ENCODE measurements at regions not wholly inside any gene's neighbourhood (a gene's known extent, or its start where the extent isn't known, plus 50 kb on each side); places are given as distances from the start of the nearest gene placed in this dataset.

DNA sequence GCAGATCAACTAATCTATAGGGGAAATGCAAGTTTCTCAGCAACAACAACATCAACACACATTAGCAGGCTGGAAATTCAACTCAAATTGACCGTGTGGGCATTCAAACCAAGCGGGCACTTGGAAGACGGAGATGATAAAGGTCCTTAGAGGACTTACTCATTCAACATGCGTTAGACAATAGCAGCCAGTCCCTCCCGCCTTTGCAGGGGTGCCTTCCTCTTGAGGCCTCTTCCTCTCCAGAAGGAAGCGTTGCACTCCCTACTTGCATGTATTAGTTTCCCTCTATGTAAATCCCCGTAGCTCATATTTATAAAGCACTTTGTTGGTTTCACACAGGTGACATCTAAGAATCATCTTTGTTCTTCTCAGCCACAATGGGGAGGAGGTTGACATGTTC is 300.8 kb upstream of the STXBP5 start:
- no peak for DNase-seq (ENCODE audit: low read depth)

DNA sequence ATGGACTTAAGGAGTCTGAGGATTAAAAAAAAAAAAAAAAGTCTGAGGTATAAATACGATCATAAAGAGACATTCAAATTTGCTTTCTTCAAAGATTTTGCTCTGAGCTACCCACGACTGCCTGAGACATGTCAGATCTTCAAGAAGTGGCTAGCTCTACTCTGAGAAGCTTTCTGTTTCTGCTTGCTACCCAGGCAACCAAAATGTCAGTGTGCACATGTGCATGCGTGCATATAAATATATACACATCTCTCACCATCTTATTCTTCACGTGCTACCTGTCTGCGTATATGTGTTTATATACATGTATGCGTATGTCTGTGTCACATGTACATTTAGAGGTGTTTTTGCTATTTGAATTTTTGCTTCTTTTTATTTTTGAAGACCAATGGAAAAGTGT is 299.6 kb upstream of the STXBP5 start:
- DNase-seq (ENCODE audit: low read depth), result no peak

DNA sequence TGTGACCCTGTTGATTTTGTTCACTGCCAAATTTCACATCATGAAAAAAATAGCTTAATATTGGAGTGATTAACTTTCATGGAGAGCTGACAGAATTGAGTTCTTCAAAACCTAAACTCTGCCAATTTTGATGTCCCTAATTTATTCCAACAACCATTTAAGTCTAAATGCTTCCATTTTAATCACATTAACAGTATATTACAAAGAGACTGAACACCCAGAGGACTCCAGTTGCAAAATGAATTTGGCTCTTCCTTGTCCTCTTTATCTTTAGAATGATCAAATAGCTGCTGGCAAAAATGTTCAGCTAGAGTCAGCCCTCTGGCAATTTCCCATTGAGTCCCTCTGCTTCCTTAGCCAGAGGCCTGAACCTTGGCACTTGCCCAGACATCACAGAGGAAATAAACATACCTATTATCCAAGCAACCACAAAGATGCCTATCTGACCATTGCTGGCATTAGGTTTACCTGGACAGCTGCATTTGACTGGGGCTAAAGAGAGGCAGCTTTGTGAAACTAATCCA is 299.0 kb upstream of the STXBP5 start:
- no peak for DNase-seq (ENCODE audit: low read depth)

DNA sequence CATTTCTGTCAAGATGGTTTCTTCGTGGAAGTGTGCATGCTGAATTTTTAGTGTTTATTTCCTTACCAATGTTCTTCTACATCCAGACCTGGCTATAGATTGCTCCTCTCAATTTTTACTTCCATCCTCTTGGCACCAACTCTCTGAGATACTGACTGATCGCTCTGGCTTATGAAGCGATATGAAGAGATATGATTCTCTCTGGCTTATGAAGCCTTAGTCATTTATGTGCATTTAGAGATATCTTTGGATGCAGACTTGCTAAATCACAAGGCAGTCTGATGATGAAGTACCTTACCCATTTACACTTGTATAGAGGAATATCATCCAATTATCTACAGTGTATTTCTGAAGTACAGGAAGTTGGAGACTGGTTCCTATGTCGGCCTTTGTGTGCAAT is 295.4 kb upstream of the STXBP5 start:
- no peak for DNase-seq (ENCODE audit: low read depth)

DNA sequence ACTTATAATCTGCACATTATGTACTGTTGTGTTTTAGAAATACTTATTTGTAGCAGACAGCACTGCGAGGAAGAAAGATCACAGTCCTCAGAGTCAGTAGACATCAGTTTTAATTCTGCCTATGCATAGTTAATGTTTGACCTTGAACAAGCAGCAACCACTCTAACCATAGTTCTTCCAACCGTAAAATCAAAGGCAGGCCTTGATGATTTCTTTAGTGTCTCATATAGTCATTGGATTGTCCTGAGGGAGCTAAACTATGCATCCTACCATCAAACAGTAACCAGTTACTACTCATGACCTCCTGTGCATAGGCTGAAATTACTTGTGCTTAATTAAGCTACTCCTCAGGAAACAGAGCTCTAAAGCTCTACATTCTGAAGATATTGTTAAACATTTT is 294.8 kb upstream of the STXBP5 start:
- DNase-seq (ENCODE audit: low read depth), result no peak

DNA sequence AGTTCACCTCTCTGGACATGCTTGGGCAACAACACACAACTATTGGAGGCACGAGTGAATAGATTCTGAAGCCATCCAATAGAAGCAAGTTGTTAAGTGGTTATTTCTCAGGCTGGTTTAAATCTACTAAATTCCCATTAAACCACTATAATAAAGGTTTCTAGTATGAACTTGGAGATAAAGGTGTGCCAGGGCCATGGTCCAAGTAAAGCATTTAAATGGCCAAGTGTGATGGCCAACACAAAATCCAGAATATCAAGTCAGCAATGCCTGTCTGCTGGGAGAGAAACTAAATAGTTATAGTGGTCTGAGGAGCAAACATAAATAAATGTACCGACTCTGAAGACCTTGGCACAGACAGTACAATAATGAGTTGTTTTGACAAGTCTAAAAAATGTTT is 294.3 kb upstream of the STXBP5 start:
- DNase-seq (ENCODE audit: low read depth), result no peak

DNA sequence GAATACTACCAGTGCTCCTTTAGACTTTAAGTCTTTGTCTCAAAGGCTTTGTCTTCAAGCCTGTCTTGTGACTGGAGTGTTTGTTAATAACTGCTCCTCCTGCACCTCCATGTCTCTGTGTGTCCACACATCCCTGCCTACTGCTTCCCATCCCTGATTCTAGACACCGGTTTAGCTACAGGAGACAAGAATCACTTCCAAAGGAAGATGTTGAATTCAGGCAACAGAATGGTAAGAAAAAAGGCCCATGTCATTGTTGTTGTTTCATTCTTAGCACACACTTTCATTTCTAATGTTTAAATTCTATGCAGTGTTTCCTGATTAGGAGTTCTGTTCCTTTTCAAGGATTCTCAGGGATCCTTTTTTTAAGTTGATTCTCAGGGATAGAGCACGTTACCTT is 293.6 kb upstream of the STXBP5 start:
- no peak for DNase-seq (ENCODE audit: low read depth)

DNA sequence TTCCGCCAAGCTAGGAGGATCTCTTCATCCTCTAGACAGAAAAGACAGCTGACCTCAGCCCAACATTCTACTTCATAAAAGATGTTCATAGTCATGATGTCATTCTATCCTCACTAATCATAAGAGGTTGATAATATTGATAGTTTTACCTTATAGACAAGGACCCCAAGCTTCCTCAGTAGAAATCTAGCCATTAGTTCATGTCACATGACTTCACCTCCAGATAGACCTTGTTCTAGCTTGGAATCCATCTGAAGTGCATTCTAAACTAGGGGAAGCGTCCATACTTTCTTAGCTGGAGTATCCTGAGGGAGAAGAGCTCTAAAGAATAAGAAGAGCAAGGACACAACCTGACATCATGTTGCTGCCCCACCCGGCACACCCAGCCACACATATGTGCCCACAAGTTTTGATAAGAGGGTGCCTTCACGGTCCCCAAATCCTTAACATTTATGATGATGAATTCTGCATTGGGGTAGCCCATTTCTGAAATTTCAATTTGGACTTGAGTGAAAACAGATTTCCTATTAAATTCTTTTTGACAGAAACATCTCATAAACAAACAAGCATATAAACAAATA is 292.5 kb upstream of the STXBP5 start:
- no peak for DNase-seq (ENCODE audit: low read depth)

DNA sequence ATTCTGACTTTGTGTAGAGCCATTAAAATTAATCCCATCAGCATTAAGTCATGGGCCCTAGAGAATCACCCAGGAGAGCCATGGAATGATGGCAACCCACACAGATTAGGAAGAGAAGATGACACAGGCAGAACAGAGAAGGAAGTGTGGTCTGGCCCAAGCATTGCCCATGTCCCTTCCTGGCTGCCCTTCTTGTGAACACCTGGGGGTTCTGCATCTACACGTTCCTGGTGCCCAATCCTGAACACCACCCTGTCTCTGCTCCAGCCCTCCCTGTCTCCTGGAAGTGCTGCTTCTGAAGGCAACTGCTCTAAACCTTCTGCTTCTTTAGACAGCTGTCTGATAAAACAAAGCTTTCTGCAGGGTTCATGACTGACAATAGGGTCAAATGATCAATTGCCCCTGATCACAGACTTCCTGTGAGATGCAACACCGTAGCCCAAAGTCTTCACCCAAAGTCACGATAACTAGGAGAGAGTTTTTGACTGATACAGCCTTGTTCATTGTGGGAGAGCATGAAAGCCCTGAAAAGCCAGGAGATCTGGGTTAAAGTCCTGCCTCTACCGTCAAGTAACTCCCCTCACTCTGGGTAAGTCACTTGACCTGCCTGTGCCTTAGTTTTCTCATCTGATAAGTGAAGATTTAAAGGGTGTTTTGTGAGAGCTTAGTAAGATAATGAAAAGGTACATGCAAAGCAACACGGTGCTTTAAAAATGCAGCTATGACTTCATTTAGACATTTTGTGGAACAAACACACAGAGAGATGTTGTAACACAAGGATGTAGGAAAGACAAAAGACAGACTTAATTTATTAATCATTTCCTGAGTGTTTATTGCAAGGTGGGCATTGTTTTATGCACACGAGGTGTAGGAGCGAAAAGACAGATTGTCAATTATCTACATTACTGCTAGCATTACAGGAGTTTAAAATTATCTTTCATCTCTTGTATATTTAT is 291.2 kb upstream of the STXBP5 start:
- no peak for DNase-seq (ENCODE audit: low read depth)

DNA sequence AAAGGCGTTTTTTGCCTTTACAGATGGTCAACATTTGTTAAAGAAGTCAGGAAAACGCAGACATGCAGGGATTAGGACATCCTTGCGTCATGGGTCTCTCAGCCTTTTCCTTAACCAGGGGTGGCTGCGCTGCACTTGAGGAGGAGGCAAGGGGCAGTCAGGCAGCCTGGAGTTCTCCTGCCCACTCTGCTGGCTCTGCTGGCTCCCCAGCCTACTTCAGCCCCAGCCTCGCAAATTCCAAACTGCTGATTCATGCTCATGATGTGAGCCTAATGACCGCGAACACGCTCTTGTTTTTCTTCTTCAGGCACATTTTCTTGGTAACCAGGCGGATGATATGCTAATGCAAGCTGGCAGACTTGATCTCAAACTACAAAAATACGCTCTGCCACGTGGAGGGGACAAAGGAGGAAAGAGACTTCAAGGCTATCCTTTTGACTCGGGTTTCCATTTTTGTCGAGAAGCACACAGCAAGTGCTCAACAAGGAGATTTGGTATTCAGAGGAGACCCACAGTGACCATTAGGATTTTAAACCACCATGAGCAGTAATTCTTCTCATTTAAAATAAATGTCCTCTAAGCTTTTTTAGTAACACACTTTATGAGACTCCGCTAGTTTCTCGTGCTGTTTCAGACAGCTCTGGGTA is 290.3 kb upstream of the STXBP5 start:
- DNase-seq (ENCODE audit: low read depth), result peak; percentile 96

DNA sequence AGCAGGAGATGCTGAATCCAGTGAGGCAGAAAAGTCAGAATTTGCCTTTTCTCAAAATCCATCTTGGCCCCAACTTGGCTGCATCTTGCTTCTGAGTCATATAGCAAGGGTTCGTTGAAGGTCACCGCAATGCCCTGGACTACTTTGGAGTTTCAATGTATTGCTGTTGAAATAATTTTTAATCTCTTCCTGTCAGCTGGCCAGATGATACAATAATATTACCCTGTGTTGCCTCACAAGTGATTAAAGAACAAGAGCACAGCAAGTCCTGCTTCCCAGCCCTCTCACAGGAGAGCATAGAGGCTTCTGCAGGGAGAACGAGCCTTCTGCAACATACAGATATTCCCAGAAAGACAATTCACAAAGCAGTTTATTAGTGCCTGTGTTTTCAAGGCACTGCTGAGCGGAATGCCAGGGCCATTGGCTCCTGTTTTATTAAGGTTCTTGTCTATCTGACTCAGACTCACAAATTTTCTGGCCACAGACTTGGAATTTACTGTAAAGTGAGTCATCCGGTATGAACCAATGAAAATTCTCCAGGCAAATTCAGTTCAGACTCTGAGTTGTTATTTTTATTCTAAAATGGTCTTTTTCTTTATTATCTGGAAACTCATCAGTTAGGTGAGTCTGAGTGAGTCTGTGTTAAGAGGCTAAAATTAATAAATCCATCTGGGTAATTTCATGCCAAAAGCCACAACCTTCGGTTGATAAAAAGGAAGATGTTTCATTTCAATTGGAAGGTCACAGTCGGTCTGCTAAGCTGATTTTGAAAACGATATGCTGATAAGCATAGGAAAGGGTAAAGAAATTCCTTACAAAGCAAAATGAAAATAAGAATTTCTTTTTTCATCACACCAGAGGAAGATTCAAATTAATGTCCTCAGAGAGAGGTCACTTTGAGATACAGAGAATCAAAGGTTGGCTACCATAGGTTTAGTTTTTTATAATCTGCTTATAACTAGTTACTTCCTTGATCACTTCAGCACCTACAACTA is 289.4 kb upstream of the STXBP5 start:
- peak; percentile 97 for DNase-seq (ENCODE audit: low read depth)

DNA sequence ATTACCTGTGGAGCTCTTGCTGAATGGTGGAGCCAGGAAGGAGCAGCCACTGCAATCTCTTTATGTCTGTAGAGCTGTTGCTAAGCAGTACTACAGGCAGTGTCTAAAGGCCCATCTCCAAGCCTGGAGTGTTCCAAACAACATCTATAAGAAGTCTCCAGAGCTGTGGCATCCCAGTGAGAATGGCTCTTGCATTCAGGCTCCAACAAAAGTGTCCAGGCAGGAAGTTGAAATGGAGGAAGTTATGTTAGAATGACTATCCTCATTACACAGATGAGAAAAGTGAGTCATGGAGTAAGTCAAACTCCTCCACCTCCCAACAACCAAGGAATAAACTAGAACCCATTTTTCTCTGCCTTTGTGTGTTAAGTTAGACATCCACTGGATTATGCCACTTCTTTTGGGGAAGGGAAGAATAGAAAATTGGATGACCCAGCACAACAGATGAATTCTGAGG is 288.5 kb upstream of the STXBP5 start:
- peak; percentile 64 for DNase-seq (ENCODE audit: low read depth)

DNA sequence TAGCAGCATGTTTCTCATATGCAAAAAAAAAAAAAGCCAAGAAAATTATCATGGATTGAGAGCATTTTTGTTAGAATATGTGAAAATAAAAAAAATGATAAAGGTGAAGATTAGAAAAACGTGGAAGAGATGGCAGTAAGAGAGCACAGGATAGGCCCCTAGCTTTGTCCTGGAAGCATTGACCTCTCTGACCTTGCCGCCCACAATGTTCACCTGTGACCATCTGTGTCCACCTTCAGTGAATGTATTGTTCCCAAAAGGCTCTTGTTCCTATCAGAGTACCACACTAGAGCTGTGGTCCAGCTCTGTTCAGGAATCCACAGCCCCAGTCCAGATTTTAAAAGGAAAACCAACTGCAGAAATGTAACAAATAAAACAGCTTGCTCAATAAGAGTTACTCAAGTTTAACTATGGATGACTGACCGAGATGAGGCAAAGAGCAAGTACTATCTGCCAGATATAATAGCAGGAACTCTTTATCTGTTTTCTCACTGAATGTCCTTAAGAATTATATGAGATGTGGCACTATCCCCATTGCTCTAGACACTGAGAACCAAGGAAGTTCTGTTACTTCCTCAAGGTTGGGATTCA is 287.7 kb upstream of the STXBP5 start:
- DNase-seq (ENCODE audit: low read depth), result no peak

DNA sequence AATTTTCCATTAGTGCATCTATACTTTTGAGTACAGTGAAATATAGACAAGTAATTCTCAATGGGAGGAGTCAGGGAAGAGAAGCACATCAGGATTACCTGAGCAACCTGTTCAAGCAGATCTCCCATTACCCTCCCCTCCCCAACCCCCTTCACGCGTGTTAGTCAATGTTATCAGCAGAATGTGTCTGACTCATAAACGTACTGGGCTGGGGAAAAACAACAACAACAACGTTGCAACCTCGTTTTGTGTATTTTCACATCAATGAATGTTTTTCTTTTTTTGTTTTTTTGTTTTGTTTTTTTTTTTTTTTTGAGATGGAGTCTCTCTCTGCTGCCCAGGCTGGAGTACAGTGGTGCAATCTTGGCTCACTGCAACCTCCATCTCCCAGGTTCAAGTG is 287.0 kb upstream of the STXBP5 start:
- DNase-seq (ENCODE audit: low read depth), result no peak

DNA sequence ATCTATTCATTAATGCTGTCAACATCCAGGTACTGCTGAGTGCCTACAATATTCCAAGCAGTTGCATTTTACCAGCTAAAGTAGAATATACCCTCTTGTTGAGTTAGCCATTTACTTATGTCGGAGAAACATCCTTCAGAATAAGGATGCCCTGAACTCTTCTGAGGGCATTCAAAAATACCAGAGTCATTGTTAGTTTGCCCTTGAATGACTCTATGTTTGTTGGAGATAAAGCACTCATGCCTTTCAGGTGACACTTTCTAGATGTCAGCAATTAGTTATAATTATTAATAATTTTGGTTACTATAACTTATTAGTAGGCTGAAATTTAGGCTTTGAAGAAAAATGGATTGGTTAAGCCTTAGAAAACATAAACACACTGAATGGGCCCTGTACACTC is 286.2 kb upstream of the STXBP5 start:
- DNase-seq (ENCODE audit: low read depth), result no peak

DNA sequence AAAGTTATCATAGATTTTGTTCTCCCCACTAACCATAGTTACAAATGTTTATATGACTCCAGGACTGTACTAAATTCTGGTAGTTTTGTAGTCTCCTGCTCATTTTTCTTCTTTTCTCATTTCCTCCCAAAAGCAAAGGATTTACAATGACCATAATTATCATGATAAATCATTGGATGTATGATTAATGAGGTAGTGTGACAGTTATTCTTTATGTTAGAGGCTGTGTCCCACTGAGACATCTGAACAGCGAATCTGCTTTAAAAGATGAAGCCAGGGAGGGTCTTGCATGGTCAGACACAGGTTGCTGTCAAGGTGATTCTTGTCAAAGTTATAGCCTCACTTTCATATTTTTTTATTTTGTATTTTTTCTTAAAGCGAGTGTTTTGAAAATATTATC is 285.2 kb upstream of the STXBP5 start:
- no peak for DNase-seq (ENCODE audit: low read depth)

DNA sequence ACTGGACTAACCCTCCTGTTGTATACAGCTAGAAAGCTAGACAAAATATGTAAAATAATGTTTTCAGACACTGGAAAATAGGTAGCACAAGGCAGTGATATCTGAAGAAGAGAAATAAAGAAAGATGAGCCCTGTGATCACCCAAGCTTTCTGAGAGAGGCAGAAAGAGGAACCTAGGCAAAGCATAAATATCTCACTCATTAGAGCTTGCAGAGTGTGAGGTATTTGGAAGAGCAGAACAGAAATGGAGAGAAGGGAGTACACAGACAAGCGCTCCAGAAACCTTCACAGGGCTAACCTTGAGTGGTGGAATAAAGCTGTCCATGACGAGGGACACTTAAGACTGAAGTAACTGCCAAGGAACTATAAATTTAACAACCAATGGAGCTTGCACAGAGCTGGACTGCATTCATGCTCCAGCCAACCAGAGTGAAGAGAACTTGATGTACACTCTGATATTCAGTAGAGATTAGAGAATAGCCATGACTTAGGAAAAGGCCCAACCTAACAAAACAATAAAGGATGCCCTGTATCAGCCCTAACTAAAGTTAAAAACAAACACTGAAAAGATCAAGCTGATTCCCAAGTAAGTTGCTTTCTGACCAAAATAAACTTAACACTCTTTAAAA is 280.9 kb upstream of the STXBP5 start:
- DNase-seq (ENCODE audit: low read depth), result no peak

DNA sequence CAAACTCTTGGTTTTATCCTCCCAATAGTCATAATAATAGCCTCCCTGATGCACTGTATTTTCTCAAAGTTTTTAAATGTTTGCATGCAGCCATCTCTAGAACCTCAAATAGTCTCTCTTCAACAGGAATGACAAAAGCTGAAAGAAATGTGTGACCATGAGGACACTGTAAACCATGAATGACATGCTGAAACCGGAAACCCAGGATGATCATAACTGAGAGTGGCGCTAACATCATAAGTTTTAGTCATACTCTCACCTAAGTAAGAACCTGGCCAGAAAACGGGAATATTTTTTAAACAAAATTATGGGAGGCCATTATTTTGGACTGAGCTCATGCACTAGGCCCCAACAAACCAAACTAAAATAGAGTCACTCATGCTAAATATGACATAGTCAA is 278.4 kb upstream of the STXBP5 start:
- DNase-seq (ENCODE audit: low read depth), result no peak

DNA sequence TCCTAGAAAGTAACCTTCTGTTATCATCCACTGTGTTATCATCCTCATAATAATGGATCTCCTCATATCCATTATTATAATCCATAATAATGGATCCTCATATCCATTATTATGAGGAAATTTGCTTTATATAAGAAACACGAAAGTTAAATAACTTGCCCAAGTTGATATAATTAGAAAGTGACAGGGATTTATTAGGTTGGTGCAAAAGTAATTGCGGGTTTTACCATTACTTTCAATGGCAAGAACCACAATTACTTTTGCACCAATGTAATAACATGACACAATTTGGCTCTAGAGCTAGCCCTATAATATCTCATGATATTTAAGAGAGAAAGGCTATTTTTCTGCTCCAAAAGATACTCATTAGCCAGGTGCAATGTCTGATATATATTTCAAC is 275.7 kb upstream of the STXBP5 start:
- DNase-seq (ENCODE audit: low read depth), result no peak

DNA sequence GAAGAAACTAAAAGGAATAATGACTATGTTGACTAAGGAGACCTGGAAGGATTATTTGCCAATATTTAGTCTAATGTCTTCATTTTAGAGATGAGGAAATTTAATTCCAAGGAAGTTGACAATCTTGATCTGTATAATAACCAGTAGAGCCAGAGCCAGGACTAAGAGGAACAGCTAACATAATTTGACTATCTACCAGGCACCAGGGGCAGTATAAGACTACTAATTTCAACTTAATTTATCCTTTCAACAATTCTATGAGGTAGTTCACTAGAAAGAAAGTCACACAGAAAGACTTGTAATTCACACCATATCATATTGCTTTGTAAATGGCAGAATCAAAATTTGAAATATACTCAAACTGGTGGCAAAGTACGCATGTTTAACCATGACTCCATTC is 273.0 kb upstream of the STXBP5 start:
- DNase-seq (ENCODE audit: low read depth), result no peak

DNA sequence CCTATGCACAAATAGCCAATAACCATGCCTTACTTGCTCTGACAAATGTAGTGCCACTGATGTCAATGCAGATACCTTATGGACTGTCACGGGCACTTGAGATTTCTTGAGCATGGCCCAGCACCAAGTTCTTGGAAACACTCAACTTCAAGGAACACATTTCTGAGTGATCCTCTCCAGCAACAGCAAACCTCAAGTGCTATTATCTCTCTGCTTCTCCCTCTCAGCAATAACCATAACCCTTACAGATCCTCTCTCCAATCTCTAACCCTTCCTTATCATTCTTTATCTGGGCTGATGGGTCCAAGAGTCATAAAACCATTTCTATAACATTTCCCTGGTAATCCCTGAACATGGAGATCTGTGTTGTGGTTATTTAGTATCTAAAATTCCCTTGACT is 266.9 kb upstream of the STXBP5 start:
- no peak for DNase-seq (ENCODE audit: low read depth)

Data from HS-5 (cell line).